NOMO-1 treated with dmso at 0.1 percent for 144 hours (cell line): ENCODE measurements at regions not wholly inside any gene's neighbourhood (a gene's known extent, or its start where the extent isn't known, plus 50 kb on each side); places are given as distances from the start of the nearest gene placed in this dataset.

ENCODE experiments used
- DNase-seq: peaks from one replicate; lab custom pipeline; 2025; ENCODE audit not compliant: unreplicated experiment; lab: John Stamatoyannopoulos, UW

DNA sequence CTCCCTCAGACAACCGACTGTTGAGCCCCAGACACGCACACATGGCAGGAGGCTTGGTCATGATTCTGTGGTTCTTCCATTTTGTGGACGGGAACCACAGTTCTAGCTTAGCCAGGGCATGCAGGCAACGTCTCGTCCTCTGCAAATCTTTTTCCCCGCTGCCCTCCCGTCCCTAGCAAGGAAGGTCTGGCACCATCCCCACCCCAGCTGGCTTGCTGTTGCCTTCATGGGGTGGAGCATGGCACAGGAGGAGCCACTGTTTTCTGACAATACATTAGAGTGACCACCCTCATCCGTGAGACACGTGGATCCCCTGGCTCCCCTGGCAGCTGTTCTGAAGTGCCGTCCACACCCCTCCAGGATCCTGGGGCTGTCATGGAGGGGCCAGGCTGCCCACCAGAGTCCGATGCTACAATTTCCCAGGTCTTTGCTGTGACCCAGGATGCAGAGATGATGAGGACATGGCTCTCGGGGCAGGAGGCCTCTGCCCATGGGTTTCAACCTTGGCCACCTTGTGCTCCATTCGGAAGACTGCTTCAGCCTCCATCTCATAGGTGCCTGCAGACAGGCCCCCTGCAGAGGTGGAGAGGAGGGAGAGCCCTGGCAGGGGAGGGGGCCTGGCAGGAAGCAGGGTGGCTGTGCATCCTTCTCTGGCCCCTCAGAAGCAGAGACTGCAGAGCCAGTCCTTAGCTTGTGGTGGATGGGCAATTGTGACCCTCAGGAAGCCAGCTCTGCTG lies 233.6 kb downstream of the GLRX3 start:
- DNase-seq = no peak

DNA sequence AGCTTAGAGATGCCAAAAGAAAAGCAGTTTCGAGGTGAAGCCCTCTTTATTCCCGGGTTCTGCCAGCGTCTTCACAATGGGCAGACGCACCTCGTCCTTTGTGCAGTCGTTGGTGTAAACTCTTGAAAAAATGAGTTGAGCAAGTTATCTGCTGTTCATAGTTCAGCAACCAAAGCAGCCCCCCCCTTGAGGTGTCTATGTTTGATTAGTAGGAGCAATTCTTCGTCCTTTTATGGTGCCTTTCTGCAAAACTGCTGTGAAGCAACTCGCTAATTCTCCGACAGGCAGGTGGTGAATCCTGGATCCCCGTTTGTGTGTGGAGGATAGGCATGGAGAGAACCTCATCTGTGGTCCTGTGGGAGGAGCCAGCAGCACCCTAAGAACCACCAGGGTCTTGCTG lies 234.5 kb downstream of the GLRX3 start:
- DNase-seq = no peak

DNA sequence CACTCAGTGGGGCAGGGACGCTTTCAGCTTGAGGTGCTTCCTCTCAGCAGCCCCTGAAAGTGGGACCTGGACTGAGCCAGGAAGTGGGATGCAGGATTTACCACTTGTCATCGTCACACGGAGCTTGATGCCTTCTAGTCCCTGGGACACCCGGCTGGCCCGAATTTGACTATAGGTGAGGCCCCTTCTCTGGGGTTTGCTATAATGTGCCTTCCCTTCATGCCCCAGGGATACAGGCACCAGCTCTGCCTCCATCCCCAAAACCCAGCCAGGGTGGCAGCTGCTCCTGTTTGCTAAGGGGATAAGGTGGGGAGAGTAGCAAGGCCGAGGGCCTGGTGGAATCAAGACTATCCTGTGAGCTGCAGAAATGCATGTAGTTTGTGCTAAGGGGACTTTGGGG lies 235.0 kb downstream of the GLRX3 start:
- no peak for DNase-seq

DNA sequence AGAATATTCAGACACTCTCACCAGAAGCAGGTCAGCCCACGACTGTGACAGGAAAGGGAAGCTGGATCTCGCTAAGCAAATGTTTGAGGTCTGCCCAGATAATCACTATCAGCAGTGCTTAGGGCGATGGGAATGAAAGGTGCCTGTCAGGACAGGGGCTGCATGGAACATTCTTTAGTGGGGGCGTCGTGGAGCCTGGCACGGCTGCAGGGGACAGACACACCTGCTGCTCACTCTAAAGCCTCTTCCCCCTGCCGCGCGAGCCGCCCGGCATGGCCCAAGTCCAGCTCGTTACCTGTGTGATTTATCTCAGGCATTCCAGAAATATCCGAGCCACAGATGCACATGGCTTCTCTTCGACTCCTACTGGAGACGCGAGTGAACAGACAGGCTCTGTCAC lies 235.5 kb downstream of the GLRX3 start:
- DNase-seq = no peak

DNA sequence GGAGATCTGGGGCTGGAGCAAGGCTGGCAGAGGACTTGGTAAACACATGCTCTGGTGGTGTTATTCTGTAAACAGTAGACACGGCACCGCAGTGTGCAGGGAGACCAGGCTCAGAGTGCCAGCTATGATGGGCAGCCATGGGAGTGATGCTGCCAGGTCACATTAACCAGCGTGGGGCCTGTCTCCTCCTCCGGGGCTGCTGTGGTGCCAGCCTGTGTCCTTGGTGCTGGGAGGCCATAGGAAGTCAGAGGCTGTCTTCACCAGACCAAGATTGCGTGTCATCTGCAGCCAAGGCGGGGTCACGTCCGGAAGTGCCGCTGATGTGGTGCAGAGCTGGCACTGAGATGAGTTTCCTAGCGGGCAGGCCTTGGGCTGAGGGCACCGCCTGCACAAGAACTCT lies 236.0 kb downstream of the GLRX3 start:
- DNase-seq = no peak

DNA sequence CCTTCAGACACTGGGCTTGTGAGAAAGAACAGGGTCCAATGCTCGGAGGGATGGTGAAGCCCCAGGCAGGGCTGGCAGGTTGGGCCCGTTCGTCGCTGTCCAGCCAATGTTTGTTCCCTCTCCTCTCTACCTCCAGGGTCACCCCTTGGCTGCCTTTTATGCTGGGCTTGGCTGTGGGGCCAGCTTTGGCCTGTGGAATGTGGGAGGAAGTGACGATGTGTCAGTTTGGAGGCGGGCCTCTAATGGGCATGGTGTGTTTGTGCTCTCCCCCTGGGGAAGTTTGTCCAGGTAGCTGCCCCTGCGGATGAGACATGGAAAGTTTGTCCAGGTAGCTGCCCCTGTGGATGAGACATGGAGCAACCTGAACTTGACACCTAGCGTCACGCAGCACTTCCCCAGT lies 236.7 kb downstream of the GLRX3 start:
- no peak for DNase-seq

DNA sequence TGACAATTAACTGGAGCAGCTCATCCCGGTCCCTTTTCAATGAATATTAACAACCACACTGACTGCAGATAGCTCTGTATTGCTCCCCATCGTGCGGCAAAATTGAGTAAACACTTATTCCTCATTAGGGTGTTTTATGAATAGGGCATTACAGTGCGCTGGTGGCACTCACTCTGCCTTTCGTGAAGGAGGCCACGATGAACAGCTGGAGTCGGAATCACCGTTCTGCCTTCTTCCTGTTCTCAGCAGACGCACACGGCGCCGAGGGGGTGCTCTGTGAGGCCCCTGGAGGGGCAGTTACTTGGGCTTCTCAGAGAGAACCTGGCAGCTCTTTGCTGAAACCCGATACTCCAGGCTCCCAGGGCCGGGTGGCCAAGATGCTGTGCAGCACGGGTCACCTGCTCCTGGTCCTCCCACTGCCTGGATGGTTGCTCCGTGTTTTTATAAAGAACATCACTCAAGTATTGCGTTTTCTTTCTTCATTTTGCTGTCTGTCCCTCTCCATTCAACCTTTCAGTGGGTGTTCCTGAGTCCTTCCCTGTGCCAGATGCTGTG lies 241.9 kb downstream of the GLRX3 start:
- DNase-seq = no peak

DNA sequence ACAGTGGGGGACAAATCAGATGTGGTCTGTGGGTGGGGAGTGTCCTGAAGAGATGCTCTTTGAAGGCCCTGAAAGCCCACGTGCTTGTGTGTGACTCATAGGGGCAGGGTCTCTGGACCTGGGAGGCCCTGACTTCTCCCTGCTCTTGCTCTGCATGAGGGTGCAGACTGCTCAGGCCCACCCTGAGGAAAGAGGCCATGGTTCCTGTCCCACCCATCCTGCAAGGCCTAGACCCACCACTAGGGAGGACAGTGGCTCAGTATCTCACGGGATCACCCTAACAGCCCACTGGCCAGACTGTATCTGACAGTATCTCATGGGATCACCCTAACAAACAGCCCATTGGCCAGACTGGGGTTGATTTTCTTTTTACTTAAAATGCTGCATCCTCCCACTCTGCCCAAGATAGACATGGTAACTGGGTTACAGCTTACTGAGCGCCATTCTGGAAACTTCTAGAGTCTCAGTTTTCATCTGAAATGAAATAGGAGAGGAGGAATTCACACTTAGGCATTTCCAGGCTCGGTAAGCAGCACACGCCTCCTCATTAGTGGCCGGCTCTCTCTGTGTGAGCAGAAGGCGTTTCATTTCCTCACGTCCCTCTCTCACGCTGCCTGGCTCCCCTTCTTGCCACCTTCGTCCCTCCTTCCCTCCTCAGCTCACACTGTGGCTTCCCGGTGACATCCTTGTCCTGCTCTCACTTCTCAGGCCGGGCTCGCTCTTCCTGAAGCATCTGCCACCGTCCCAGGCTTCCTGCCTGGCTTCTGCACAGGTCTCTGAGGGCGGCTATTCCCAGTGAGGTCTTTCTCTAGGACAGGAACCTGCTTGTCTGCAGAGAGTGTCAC lies 242.6 kb downstream of the GLRX3 start:
- DNase-seq = no peak

DNA sequence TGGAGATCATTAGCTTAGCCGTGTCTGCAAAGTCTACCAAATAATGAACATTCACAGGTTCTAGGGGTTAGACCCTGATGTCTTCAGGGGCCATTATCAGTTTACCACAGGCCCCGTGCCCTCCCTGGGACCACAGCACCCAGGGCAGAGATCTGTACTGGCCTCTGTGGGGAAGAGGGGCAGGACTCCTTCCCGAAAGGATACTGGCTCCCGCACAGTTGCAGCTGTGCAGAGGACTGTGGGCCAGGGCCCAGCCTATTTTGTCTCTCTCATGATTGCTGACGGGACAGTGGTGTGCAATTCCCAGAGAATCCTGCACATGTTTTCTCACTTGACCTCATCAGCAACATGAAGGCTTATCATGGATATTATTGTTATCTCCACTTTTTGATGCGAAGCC lies 243.9 kb downstream of the GLRX3 start:
- DNase-seq = no peak

DNA sequence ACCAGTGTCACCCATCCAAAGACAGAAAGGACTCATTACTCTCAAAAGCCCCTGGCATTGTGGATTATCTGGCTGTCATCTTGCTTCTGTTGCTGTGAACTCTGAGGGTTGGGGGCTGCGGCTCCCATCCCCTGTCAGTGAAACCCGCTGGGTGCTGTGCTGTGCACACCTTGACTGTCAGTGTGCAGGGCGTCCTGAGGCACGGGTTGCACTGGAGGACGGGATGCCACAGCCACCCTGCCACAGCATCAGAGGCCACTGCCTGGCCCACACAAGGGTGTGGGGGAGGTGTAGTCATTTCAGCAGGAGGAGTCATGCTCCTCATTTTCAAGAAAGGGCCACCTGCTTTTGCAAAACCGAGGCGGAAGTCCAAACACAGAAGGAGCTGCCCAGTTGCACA lies 245.8 kb downstream of the GLRX3 start:
- no peak for DNase-seq

DNA sequence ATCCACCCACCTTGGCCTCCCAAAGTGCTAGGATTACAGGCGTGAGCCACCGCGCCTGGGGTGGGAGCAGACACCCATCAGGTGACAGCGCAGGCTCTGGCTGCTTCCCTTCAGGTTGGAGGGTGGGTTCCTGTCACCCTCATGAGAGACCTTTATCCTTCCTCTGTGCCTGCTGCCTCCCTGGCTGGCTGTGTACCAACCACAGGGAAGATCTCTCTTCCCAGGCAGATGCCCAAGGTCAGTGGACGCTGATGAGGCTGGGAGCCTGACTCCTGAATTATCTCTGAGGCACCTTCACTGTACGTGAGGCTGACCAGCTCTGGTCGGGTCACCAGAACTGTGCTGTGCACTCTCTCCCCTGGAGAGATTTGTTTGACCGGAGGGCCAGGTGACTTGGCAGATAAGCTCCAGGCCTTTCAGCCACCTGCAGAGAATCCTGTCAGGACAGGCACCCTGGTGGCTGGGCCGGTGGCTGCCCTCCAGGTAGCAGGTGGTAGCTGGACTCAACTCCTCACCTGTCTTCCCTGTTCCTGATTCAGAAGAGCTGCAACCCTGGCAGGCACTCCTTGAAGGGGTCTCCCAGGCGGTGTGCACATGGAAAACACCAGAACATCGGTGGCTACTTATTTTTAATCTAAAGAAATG lies 251.9 kb downstream of the GLRX3 start:
- DNase-seq = no peak

DNA sequence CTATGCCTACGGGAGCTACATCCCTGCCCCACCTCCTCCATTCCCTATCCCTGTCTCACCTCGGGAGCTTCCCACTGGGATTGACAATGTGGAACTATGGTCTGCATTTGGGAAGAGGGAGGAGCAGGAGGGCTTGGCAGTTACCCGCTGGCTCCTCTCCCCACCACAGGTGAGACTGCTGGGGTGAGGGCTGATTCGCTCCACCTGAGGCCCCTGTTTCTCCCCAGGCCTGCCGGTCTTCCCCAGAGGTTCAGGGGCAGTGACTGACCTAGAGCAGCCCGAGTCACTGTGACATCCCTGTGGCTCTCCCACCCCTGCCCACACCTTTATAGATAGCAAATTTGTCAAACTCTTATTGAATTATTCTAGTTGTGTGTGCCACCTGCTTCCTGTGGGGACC lies 252.6 kb downstream of the GLRX3 start:
- DNase-seq = no peak

DNA sequence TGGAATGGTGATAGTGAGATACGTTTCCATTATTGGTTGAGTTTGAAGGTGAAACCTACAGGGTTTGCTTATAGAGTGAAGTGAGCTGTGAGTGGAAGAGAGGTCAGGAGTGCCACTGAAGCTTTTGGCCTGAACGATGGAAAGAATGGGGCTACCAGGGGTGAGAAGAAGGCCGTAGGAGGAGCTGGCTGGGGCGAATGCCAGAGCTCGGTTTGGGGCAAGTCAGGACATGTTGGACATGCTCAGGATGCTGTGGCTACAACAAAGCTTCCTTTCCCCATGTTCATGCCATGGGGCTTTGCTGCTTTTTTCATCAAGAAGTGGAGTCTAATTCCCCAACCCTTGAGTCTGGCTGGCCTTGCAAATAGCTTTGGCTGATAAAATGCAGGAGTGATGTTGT lies 253.7 kb downstream of the GLRX3 start:
- no peak for DNase-seq

DNA sequence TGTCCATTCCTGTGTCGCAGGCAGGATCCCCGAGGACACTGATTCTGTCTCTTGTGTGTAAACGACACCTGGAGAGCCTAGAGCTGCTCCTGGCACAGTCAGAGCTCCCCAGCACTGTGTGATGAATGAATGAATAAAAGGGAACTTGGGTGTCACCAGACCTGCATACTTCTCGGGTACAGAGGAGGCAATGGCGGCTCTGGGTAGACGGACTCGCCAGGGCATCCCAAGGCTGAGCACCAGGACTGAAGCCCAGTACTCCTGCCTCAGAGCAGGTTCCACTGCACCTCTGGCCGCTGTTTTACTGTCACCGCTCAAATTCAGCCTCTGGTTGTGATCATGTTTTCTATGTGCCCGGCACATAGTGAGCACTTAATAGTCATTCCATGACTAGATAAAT lies 255.8 kb downstream of the GLRX3 start:
- DNase-seq = no peak

DNA sequence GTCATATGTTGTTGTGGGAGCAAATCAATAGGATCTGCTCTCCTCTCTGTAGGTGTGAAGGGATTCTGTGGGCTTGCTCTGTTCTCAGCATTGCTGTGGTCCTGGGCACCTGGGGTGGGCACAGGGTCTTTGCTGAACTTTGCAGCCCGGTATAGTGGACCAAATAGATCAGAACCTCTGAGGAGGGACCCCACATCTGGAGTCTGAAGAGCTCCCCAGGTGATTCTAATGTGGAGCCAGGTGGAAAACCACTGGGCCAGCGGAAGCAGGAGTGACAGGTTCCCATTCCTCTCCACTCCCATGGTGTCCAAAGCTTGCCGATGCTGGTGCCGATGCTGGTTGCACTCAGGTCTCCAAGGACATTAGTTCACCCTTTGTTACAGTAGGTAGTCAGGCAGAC lies 257.2 kb downstream of the GLRX3 start:
- no peak for DNase-seq

DNA sequence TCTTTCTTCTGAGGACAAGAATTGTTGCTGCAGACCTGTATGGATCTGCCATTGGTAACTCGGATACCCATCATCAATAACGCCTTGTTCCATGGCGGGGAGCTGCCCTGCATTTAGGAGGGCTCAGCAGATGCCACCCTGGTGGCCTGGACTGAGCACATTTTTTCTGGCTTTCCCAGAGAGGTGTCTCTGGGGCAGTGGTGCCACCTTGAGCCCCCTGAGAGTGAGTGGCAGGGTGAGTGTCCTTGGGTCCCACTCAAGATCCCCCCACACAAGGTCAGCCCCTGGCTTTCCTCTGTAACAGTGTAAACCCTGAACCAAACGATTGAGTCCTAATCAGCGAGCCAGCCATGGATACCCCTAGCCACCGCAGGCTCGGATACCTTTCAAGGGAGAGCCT lies 258.6 kb downstream of the GLRX3 start:
- DNase-seq = no peak

DNA sequence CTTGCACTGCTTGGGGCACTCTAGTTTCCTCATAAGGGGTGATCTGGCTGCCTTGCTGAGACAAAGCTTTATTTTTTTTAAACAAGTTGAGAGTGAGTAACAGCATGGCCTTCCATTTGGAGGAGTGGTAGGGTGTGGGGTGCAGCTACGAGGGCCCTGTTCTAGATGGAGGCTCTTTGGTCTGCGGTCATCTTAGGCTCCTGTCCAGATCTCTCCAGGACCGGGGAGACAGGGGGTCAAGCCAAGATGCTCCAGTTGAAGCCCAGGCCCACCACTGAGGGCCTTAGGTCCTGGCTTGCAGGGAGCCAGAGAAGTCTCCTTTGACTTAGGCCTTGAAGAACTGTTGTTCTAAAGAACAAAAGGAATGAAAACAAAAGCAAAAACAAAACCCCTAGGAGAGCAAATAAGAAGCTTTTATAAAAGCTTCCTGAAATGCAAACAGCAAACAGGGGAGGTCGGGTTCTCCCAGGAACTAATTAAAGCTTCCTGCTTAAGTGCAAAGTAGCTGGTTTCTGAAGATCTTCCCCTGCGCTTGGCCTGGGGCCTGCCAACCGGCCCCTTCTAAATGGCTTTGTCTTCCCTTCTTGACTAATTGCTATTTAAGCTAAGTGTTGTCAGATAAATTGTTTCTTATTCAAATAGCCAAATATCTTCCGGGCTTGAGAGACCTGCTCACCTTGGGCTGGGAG lies 259.2 kb downstream of the GLRX3 start:
- no peak for DNase-seq

DNA sequence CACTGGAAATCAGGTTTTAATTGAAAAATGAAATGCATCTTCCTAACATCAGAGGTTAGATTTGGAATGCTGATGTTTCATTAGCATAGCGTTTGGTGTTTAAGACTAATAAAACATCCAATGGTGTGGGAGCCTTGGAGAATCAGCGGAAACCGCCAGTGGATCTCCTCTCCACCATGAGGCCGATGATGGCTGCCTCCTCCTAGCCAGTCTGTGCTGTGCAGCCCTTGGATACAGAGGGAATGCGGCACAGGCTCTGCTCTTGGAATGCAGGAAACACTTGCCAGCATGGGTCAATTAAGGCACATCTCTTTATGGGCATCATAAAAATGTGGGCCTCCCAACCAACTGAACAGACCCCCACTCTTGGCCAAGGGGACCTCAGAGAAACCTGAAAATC lies 259.9 kb downstream of the GLRX3 start:
- DNase-seq = no peak

DNA sequence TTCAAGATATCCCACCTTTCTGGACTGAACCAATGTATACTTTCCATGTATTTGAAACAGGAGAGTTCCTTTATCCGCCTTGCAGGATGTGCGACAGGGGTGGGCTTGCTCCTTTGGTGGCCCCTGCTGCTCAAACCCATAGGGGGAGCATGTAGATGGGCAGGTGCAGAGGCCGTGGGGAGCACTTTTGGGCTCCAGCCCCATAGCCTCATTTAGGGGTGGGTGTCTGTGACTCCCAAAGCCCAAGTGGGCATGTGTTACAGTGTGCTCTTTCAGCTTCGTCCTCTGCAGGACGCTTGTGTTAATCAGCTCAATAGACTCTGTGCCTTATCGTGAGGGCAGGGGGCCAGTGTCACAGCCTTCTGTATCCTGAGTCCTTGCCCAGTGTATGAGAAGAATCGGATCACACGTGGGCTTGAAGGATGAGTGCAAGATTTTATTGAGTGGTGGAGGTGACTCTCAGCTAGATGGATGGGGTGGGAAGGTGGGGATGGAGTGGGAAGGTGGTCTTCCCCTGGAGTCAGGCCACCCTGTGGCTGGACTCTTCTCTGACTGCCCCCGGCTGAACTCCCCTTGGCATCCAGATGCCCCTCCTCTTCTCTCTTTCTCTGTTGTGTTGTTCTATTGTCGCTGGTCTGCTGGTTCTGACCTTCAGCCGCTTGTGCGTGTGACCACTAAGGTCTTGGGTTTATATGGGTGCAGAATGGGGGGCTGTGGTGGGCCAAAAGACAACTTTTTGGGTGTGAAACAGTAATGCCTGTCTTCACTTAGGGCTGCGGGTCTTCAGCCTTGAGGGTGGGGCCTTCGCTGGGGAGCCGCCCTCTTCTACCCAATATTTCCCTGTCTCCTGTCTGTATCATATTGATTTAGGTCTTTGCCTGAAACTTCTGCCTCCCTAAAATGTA lies 262.2 kb downstream of the GLRX3 start:
- no peak for DNase-seq

DNA sequence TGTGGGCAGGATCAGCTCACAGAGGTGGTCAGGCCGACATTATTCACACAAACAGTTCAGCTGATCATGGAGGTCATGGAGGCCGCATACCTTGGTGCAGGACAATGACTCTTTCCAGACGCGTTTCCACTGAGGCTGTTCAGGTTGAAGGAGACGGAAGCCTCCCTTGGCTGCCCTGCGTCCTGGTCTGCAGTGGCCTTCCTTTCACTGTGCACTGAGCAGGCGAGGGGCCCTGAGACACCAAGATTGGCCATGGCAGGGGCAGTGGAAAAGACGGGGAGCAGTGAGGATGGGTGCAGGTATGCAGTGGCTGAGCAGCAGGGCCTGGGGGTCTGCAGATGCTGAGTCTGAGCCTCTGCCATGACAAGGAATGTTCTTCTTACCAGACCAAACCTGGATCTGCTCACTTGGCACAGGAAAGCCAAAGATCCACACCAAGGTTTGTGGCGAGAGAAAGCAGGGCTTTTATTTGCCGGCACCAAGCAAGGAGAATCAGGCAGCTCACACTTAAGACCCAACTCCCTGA lies 263.3 kb downstream of the GLRX3 start:
- DNase-seq = no peak
